Liver (tissue), 8 donors: ENCODE measurements at regions not wholly inside any gene's neighbourhood (a gene's known extent, or its start where the extent isn't known, plus 50 kb on each side); places are given as distances from the start of the nearest gene placed in this dataset.

Experiments used
- DNase-seq: peaks from one replicate; pipeline ENCODE4 v3.0.0-alpha.2; 2017; ENCODE audit warnings: low spot score
- H3K27ac ChIP-seq, 2 donors: one replicate each; pipeline ENCODE4 v1.7.0; 2013; ENCODE audit warnings: inconsistent platforms in 2 of 2, low read length in 2 of 2, control low read depth in 1 of 2, low read depth in 1 of 2, mild to moderate bottlenecking in 1 of 2
- H3K27me3 ChIP-seq, 4 donors: one replicate each; pipeline versions ENCODE4 v1.6.1 to v1.7.0; 2013; ENCODE audit warnings: low read length in 3 of 4, inconsistent platforms in 1 of 4, mild to moderate bottlenecking in 1 of 4, moderate library complexity in 1 of 4; ENCODE audit not compliant: control insufficient read depth in 4 of 4, insufficient read depth in 4 of 4
- H3K36me3 ChIP-seq, 4 donors: one replicate each; pipeline versions ENCODE4 v1.6.1 to v1.7.0; 2013; ENCODE audit warnings: low read length in 3 of 4, mild to moderate bottlenecking in 3 of 4, low read depth in 1 of 4, moderate library complexity in 1 of 4; ENCODE audit not compliant: control insufficient read depth in 4 of 4, insufficient read depth in 3 of 4
- H3K4me1 ChIP-seq, 4 donors: one replicate each; pipeline versions ENCODE4 v1.6.1 to v1.7.0; 2013; ENCODE audit warnings: low read length in 3 of 4, mild to moderate bottlenecking in 3 of 4, moderate library complexity in 1 of 4; ENCODE audit not compliant: control insufficient read depth in 4 of 4, insufficient read depth in 4 of 4
- H3K4me3 ChIP-seq, 3 donors: one replicate each; pipeline versions ENCODE4 v1.6.1 to v1.7.0; 2013; ENCODE audit warnings: low read length in 3 of 3, control low read depth in 1 of 3, low read depth in 1 of 3, mild to moderate bottlenecking in 1 of 3
- H3K9ac ChIP-seq, 2 donors: one replicate each; pipeline ENCODE4 v1.7.0; 2013; ENCODE audit warnings: low read length in 2 of 2, mild to moderate bottlenecking in 2 of 2, moderate library complexity in 2 of 2, control low read depth in 1 of 2, low read depth in 1 of 2
- H3K9me3 ChIP-seq, 4 donors: one replicate each; pipeline versions ENCODE4 v1.6.1 to v1.7.0; 2013; ENCODE audit warnings: low read length in 3 of 4; ENCODE audit not compliant: control insufficient read depth in 4 of 4
- CTCF ChIP-seq: fragments of 150-350 bp; IDR thresholded peaks from 2 replicates; pipeline ENCODE4 v1.5.1; 2017; ENCODE audit warnings: improper control_type of control experiment, low read depth, low read length; ENCODE audit not compliant: missing input control
- FOXA1 ChIP-seq: IDR thresholded peaks from 2 replicates; pipeline ENCODE4 v1.6.1; 2016; ENCODE audit warnings: antibody characterized with exemption
- FOXA2 ChIP-seq: IDR thresholded peaks from 2 replicates; pipeline ENCODE4 v1.6.1; 2016; ENCODE audit warnings: antibody characterized with exemption
- HNF4A ChIP-seq, 2 donors: conservative IDR thresholded peaks; 2 replicates each; pipeline ENCODE4 v1.6.1; 2016; ENCODE audit warnings: antibody characterized with exemption in 2 of 2, mild to moderate bottlenecking in 2 of 2
- HNF4G ChIP-seq: IDR thresholded peaks from 2 replicates; pipeline ENCODE4 v1.6.1; 2016; ENCODE audit warnings: antibody characterized with exemption
- JUND ChIP-seq, 2 donors: IDR thresholded peaks; 2 replicates each; pipeline ENCODE4 v1.6.1; 2016; ENCODE audit warnings: antibody characterized with exemption in 2 of 2
- MAX ChIP-seq: IDR thresholded peaks from 2 replicates; pipeline ENCODE4 v1.6.1; 2016; ENCODE audit warnings: antibody characterized with exemption
- NR2F2 ChIP-seq: IDR thresholded peaks from 2 replicates; pipeline ENCODE4 v1.6.1; 2016; ENCODE audit warnings: antibody characterized with exemption
- REST ChIP-seq: IDR thresholded peaks from 2 replicates; pipeline ENCODE4 v1.6.1; 2016; ENCODE audit warnings: antibody characterized with exemption, mild to moderate bottlenecking
- RXRA ChIP-seq, 2 donors: IDR thresholded peaks; 2 replicates each; pipeline ENCODE4 v1.6.1; 2017 to 2018; ENCODE audit warnings: antibody characterized with exemption in 2 of 2, mild to moderate bottlenecking in 1 of 2
- SP1 ChIP-seq: IDR thresholded peaks from 2 replicates; pipeline ENCODE4 v1.6.1; 2018; ENCODE audit warnings: antibody characterized with exemption, mild to moderate bottlenecking
- YY1 ChIP-seq: IDR thresholded peaks from 2 replicates; pipeline ENCODE4 v1.6.1; 2016; ENCODE audit warnings: antibody characterized with exemption, mild to moderate bottlenecking
- ZBTB33 ChIP-seq: IDR thresholded peaks from 2 replicates; pipeline ENCODE4 v1.6.1; 2016; ENCODE audit warnings: antibody characterized with exemption
- WGBS: extraction: QIAGEN DNeasy Blood & Tissue Kit; methylation state at CpG from one replicate; pipeline ENCODE4 v1.1.7; 2013; 5-methylcytosine and 5-hydroxymethylcytosine counted together
- donor health status: healthy.
- donor health status: healthy.
- donor health status: healthy.
- donor health status: healthy.
- donor health status: healthy.

- H3K4me3 ChIP-seq, result no peak overlapping the region
- H3K27ac ChIP-seq, result no peak overlapping the region
- H3K27me3 ChIP-seq, result no peaks in the 10 kb centered on the region
- no peaks in the 10 kb centered on the region for H3K36me3 ChIP-seq
- H3K9me3 ChIP-seq, result no peaks in the 10 kb centered on the region
- H3K9ac ChIP-seq, result no peak overlapping the region
- DNase-seq, result no peak
- TF ChIP-seq ZBTB33 (no peak), FOXA1 (no peak), RXRA (IDR thresholded peaks at IDR 0.05) (no peak), YY1 (no peak), REST (no peak), HNF4A (conservative IDR thresholded peaks at IDR 0.05) (no peak), FOXA2 (no peak)
- peaks cover 8 to 38% (median 23%) of the 10 kb centered on the region in 4 donors for H3K4me1 ChIP-seq
- 92% methylated on average over 2 of the region's 2 CpGs for WGBS
Observed at GRCh38 chr11:69400140-69400539, 81.3 kb upstream of the LINC01488 start.

GRCh38 chr11:69400771-69401590 is 80.5 kb upstream of the LINC01488 start:
- Histone ChIP-seq H3K9me3 (no peaks in the 10 kb centered on the region), H3K27me3 (no peaks in the 10 kb centered on the region), H3K36me3 (no peaks in the 10 kb centered on the region), H3K4me3 (no peak overlapping the region), H3K4me1 (peaks cover 8 to 29% (median 20%) of the 10 kb centered on the region in 4 donors), H3K9ac (no peak overlapping the region), H3K27ac (no peak overlapping the region)
- no peak for DNase-seq
- TF ChIP-seq JUND (IDR thresholded peaks at IDR 0.05) (no peak), CTCF (no peak), NR2F2 (no peak), SP1 (no peak), MAX (no peak), ZBTB33 (no peak), HNF4A (conservative IDR thresholded peaks at IDR 0.05) (no peak), YY1 (no peak), HNF4G (no peak)
- WGBS, result 88% methylated on average over 22 of the region's 22 CpGs
